Bronchial epithelial cell (primary cell): ENCODE measurements at regions not wholly inside any gene's neighbourhood (a gene's known extent, or its start where the extent isn't known, plus 50 kb on each side); places are given as distances from the start of the nearest gene placed in this dataset.

Experiments used
- DNase-seq: peaks from one replicate; pipeline ENCODE4 v3.0.0-alpha.2; 2010; ENCODE audit warnings: low read depth
- FAIRE-seq: peaks from 2 replicates; lab custom pipeline; 2011; peaks lifted over from hg19 to GRCh38; lab: Jason Lieb, UNC
- H3K27me3 ChIP-seq: 2 replicates; pipeline ENCODE4 v1.5.1; 2011; ENCODE audit warnings: low read length; ENCODE audit not compliant: control insufficient read depth, insufficient read depth
- H3K36me3 ChIP-seq: 2 replicates; pipeline ENCODE4 v1.5.1; 2011; ENCODE audit warnings: low read length; ENCODE audit not compliant: control insufficient read depth, insufficient read depth
- H3K4me3 ChIP-seq: 2 replicates; pipeline ENCODE4 v1.5.1; 2011; ENCODE audit warnings: mild to moderate bottlenecking, low read depth, low read length, control low read depth
- CTCF ChIP-seq: IDR thresholded peaks from 2 replicates; pipeline ENCODE4 v1.5.1; 2011; ENCODE audit warnings: mild to moderate bottlenecking, moderate library complexity, low read length, control low read depth, inconsistent platforms; ENCODE audit not compliant: insufficient read depth, severe bottlenecking

- peaks cover 8% of the 10 kb centered on the region for H3K27me3 ChIP-seq
- DNase-seq (no peak), FAIRE-seq (no peak)
- no peaks in the 10 kb centered on the region for H3K36me3 ChIP-seq
- no peak overlapping the region for H3K4me3 ChIP-seq
- TF ChIP-seq CTCF = no peak
Measured at GRCh38 chr22:44592126-44592823, 94.2 kb upstream of the RTL6 start.

- Histone ChIP-seq H3K36me3 (no peaks in the 10 kb centered on the region), H3K27me3 (peaks cover 5% of the 10 kb centered on the region), H3K4me3 (no peak overlapping the region)
- FAIRE-seq (no peak), DNase-seq (no peak)
- no peak for TF ChIP-seq CTCF
Measured at GRCh38 chr22:44591146-44591790, 93.2 kb upstream of the RTL6 start.

- TF ChIP-seq CTCF = no peak
- Histone ChIP-seq H3K27me3 (peaks cover 3% of the 10 kb centered on the region), H3K36me3 (no peaks in the 10 kb centered on the region), H3K4me3 (no peak overlapping the region)
- no peak for FAIRE-seq
- DNase-seq = no peak
Measured at GRCh38 chr22:44590291-44590690, 92.3 kb upstream of the RTL6 start.

GRCh38 chr22:44589831-44590230 lies 91.8 kb upstream of the RTL6 start:
- peaks cover 3% of the 10 kb centered on the region for H3K27me3 ChIP-seq
- DNase-seq (no peak), FAIRE-seq (no peak)
- no peaks in the 10 kb centered on the region for H3K36me3 ChIP-seq
- no peak overlapping the region for H3K4me3 ChIP-seq
- TF ChIP-seq CTCF = no peak

GRCh38 chr22:44588348-44588747 lies 90.3 kb upstream of the RTL6 start:
- DNase-seq (no peak), FAIRE-seq (no peak)
- no peak for TF ChIP-seq CTCF
- Histone ChIP-seq H3K27me3 (peaks cover 3% of the 10 kb centered on the region), H3K36me3 (no peaks in the 10 kb centered on the region), H3K4me3 (no peak overlapping the region)
